ENCODE measurements at regions not wholly inside any gene's neighbourhood (a gene's known extent, or its start where the extent isn't known, plus 50 kb on each side); places are given as distances from the start of the nearest gene placed in this dataset.

GRCh38 chr4:153966641-153967040 lies 177.8 kb upstream of the SFRP2 start:
- no peak for TF ChIP-seq CTCF (IDR thresholded peaks at IDR 0.05; ENCODE audit: borderline replicate concordance, control extremely low read depth, extremely low read depth, insufficient read depth, missing control alignments)
- in situ Hi-C loops (cut with MboI; ENCODE audit: low sequenced_read_pairs, unreplicated experiment), result no loop called here
- DNase-seq (ENCODE audit: low spot score), result no peak

- no peak for DNase-seq (ENCODE audit: low spot score)
- in situ Hi-C loops (cut with MboI; ENCODE audit: low sequenced_read_pairs, unreplicated experiment), result no loop called here
- TF ChIP-seq CTCF (IDR thresholded peaks at IDR 0.05; ENCODE audit: borderline replicate concordance, control extremely low read depth, extremely low read depth, insufficient read depth, missing control alignments), result no peak
Observed at GRCh38 chr4:153963216-153963615, 174.3 kb upstream of the SFRP2 start.

GRCh38 chr4:153962311-153963039 lies 173.6 kb upstream of the SFRP2 start:
- no peak for DNase-seq (ENCODE audit: low spot score)
- in situ Hi-C loops (cut with MboI; ENCODE audit: low sequenced_read_pairs, unreplicated experiment), result no loop called here
- TF ChIP-seq CTCF (IDR thresholded peaks at IDR 0.05; ENCODE audit: borderline replicate concordance, control extremely low read depth, extremely low read depth, insufficient read depth, missing control alignments), result no peak

- in situ Hi-C loops (cut with MboI; ENCODE audit: low sequenced_read_pairs, unreplicated experiment), result no loop called here
- DNase-seq (ENCODE audit: low spot score), result no peak
- TF ChIP-seq CTCF (IDR thresholded peaks at IDR 0.05; ENCODE audit: borderline replicate concordance, control extremely low read depth, extremely low read depth, insufficient read depth, missing control alignments), result no peak
Observed at GRCh38 chr4:153955327-153955726, 166.4 kb upstream of the SFRP2 start.

GRCh38 chr4:153954654-153955053 lies 165.8 kb upstream of the SFRP2 start:
- DNase-seq (ENCODE audit: low spot score), result no peak
- TF ChIP-seq CTCF (IDR thresholded peaks at IDR 0.05; ENCODE audit: borderline replicate concordance, control extremely low read depth, extremely low read depth, insufficient read depth, missing control alignments), result no peak
- in situ Hi-C loops (cut with MboI; ENCODE audit: low sequenced_read_pairs, unreplicated experiment), result no loop called here

- DNase-seq (ENCODE audit: low spot score), result no peak
- in situ Hi-C loops (cut with MboI; ENCODE audit: low sequenced_read_pairs, unreplicated experiment), result no loop called here
- no peak for TF ChIP-seq CTCF (IDR thresholded peaks at IDR 0.05; ENCODE audit: borderline replicate concordance, control extremely low read depth, extremely low read depth, insufficient read depth, missing control alignments)
Observed at GRCh38 chr4:153950100-153950979, 161.5 kb upstream of the SFRP2 start.

Measured in GM13976 (cell line).